HG02840 (cell line): ENCODE measurements at regions not wholly inside any gene's neighbourhood (a gene's known extent, or its start where the extent isn't known, plus 50 kb on each side); places are given as distances from the start of the nearest gene placed in this dataset.

Experiments
- ATAC-seq: cut with Tn5 transposase; IDR thresholded peaks from one replicate; pipeline ENCODE4 v1.9.1; 2021; ENCODE audit warnings: mild to moderate bottlenecking, moderate library complexity, moderate number of reproducible peaks; ENCODE audit not compliant: unreplicated experiment, low FRiP score

DNA sequence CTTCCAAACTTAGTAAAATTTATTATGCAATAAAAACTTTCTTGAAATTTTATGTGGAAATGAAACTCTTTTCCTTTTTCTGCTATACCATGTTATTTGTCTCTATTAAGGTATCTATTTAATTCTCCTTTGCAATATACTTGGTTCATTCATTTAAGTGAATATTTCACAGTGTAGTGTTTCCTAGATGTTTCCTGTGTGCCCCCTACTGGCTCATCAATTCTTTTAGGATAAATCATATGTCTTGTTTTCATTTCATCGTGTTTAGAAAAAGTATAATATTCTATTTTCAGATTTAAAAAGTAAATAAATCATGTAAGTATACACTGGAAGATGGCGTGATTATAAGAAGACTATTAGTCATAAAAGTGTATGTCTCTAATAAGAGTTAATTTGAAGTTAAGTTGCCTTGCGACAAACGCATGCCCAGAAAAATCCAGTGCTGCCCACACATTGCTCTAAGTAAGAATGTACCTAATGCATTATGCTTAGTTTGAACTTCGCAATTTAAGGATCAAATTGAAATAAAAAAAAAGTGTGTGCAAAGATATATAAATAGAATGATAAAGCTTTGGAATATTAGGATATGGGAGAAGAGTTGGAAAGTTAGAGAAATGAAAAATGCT is 525.4 kb downstream of the KCNJ3 start:
- ATAC-seq: no peak

DNA sequence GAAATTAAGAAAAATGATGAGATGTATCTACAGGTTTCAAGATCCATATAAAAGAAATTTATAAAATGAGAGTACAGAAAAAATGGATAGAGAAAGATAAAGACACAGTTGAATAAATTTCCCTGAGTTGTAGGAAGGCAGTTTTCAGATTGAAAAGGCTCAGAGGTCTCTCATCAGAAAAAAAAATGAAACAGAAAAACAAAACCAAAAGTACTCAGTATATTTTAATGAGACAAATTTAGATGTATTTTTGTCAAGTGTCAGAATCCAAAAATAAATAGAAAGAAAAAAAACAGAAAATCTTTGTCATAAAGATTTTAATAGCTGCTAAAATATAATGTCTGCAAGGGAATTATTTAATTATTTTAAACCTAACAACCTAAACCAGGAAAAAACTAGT is 520.5 kb downstream of the KCNJ3 start:
- no peak for ATAC-seq

GRCh38 chr2:155218292-155218924 is 519.9 kb downstream of the KCNJ3 start:
- no peak for ATAC-seq

DNA sequence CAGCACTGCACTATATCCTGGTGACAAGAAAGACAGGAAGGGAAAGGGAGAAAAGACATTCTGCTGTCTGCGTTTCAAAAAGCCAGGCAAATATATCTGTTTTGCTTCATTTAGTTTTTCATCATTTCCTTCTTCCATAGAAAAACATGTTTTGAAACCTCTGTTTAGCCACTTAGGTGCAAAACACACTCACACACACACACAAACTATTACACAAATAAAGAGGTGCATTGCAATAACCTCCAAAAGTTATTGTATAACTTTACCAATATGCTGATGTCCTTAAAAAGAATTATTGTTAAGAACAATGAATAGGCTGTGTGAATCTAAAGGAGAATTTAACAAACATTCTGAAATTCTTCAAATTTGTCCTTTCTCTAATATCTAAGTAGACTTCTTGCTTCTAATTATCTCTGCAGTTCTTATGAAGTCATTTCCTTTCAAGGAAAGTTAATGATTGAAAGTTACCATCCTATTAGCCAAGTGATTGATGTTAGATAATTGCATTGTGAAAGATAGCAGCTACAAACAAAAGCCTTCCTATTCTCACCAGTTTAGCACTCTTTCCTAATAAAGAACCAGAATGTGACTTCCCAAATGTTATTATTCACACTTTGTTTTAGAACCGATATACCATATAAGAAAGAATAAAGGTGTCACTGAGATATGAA is 516.7 kb downstream of the KCNJ3 start:
- no peak for ATAC-seq

- no peak for ATAC-seq
Observed at GRCh38 chr2:155209696-155210450, 511.4 kb downstream of the KCNJ3 start.

DNA sequence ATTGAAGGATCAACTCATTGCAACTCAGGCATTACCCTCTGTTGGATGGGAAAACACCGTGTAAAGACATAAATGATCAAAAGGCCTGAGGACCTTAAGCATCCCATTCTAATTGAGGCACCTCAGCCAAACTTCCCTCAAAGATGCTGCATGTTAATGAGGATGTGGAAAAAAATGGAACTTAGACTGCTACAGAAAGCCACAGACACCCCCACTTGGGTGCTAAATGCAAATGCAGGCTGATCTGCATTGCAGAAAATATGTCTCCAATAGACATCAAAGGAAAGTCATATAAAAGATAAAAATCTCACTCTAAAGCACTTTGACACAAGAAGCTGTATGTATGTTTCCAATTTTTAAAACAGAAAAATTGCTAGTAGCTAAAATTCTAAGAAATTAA is 504.7 kb downstream of the KCNJ3 start:
- ATAC-seq: no peak

DNA sequence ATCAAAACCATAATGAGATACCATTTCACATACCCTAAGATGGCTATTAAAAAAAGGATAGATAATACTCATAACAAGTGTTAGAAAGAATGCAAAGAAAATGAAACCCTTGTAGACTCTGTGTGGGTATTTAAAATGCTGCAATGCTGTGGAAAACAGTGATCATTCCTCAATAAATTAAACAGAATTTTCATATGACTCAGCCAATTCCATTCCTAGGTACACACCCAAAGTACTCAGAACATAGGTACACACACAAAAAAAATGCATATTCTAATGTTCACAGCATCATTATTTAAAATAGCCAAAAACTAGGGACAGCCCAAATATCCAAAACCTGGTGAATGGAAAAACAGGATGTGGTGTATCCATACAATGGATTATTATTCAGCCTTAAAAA is 502.3 kb downstream of the KCNJ3 start:
- no peak for ATAC-seq

DNA sequence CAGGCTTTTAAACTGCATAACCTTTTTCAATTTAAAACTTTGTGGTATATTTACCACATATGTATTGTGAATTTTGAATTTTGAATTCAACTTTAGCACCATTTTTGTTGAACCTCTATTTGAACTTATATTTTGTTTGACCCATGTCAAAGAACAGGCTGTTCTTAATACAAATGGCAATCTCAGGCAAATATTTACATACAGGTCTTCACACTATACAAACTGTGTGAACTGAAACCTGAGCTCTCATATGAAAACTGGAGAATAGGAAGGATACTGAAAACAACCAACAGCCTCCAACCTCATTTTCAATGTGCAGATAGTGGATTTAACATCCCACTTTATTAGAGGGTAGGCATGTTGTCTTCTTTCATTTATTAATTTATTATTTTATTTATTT is 491.8 kb downstream of the KCNJ3 start:
- no peak for ATAC-seq

- no peak for ATAC-seq
Observed at GRCh38 chr2:155178921-155179320, 480.4 kb downstream of the KCNJ3 start.

- ATAC-seq: no peak
Observed at GRCh38 chr2:155176345-155176744, 477.9 kb downstream of the KCNJ3 start.

DNA sequence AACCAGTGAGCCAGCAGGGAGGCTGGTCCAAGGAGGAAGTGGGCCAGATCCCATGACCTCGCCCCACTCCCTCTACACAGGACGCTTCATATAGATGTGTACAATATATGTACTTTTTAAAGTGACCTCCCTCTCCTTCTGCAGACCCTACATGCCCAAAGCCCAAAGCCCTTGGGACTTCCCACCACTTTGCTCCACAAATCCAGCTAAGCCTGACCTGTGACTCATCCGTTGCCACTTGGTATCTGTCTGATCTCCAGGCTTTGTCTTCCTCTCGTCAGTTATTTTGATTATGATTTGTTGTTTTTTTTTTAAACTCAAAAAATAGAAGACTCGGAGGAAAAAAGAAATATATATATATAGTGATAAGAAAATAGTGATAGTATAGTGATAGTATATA is 470.8 kb downstream of the KCNJ3 start:
- ATAC-seq: no peak

GRCh38 chr2:155162494-155162893 is 464.0 kb downstream of the KCNJ3 start:
- ATAC-seq: no peak

GRCh38 chr2:155161314-155161713 is 462.8 kb downstream of the KCNJ3 start:
- no peak for ATAC-seq

DNA sequence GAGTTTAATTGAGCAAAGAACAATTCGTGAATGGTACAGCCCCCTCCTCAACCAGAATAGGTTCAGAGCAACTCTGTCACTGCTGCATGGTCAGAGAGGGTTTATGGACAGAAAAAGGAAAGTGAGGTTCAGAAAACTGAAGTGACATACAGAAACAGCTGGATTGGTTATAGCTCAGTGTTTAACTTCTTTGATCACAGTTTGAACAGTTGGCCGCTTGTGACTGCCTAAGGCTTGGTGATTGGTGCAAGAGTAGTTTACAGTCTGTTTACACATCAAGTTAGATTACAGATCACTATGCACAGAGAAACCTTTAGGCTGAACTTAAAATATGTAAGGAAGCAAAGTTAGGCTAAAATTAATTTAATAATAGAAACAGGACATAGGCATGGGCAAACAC is 459.2 kb downstream of the KCNJ3 start:
- ATAC-seq: no peak

DNA sequence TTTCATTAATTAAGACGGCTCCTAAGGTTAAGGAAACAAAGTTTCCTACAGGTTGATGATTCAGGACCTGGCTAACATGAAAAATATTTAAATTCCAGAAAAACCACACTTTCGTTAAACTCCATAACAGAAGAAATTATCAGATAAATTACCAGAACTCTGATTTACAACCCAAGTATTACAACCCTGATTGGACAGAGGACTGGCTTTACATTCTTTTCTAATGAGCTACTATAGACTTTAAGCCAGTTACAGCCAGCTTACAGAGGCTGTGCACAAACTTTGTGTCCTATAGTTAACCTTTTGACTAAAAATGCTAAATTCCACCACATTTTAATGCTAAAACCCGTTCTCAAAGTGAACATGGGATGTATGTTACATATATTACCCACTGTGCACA is 458.6 kb downstream of the KCNJ3 start:
- ATAC-seq: no peak

GRCh38 chr2:155151945-155152344 is 453.4 kb downstream of the KCNJ3 start:
- no peak for ATAC-seq

GRCh38 chr2:155151472-155151871 is 453.0 kb downstream of the KCNJ3 start:
- ATAC-seq: no peak

DNA sequence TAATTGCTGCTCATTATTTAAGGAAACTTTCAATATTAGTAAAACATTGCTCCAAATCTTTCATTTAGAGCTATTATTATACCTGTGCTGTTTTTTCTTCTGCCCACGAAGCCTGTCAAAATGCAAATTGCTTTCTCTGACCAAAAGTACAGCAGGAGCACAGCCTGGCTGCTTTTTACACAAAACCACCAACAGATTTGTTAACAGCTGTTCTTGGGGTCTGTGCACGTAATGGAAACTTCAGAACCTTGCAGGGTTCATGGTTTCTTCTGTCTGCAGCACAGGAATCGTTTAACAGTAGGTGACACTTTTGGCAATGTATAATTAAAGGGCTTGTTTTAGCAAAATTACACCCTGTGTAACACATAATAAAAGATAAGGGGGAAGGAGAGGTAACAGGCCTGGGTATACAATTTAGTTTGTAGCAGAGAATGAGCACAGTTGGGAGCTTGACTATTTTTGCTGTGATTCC is 447.3 kb downstream of the KCNJ3 start:
- ATAC-seq: peak; percentile 97

DNA sequence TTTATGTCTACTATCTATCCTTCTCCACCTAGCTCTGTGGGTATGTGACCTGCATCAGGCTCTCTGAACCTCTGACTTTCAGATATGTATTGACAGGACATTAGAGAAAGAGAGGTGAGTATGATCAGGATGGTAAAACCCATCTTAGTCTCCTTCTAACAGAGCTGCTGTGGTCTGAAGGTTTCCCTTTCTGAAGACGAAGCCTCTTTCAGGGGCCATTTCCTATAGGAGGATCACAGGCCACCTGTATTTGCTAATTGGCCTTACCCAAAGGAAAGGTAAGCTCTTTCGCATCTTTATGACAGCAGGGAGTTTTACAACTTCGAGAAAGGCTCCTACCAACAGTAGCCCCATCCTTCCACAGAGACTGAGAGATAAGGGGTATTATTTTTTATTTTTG is 442.9 kb downstream of the KCNJ3 start:
- ATAC-seq: no peak

- no peak for ATAC-seq
Observed at GRCh38 chr2:155125585-155126230, 427.2 kb downstream of the KCNJ3 start.

DNA sequence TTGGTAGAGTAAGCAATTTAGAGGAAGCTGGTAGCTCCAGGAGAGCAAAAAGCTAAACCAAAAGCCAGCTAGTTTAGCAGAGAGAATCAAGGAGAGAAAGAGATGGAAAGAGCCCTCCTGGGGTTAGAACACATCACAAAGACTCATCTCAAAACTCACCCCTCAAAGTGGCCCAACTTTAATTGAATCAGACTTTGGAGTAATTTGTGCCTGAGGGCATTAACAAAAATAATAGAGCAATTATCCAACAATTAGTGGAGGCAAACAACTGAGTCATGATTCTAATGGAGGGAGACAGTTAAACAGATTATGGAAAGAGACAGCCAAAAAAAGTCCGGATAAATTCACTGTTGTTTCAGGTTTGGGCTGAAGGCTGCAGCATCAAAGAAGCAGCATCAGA is 417.4 kb downstream of the KCNJ3 start:
- ATAC-seq: no peak
